ENCODE measurements at regions not wholly inside any gene's neighbourhood (a gene's known extent, or its start where the extent isn't known, plus 50 kb on each side); places are given as distances from the start of the nearest gene placed in this dataset.

DNA sequence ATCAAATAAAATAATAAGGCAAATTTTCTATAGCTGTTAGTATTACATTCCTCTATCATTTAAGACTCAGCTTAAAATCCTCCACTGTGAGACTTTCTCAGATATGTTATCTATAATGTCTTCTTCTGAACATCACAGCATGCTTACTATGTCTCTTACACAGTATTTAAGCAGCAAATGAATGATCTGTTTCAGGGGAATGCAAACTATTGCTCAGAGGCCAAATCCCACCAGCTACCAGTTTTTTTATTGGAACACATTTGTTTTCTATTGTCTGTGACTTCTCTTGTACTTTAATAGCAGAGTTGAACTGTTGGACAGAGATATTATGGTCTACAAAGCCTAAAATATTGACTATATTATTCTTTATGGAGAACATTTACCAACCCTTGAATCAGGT is 59.6 kb downstream of the C3orf38 start:
- intact Hi-C loops (cut with DNase I, micrococcal nuclease) = loop anchor here in 1 of 2 donors (10.0 kb wide), 2 partner anchors 895 to 1885 kb away; partner anchors contain the start of gene EPHA3

DNA sequence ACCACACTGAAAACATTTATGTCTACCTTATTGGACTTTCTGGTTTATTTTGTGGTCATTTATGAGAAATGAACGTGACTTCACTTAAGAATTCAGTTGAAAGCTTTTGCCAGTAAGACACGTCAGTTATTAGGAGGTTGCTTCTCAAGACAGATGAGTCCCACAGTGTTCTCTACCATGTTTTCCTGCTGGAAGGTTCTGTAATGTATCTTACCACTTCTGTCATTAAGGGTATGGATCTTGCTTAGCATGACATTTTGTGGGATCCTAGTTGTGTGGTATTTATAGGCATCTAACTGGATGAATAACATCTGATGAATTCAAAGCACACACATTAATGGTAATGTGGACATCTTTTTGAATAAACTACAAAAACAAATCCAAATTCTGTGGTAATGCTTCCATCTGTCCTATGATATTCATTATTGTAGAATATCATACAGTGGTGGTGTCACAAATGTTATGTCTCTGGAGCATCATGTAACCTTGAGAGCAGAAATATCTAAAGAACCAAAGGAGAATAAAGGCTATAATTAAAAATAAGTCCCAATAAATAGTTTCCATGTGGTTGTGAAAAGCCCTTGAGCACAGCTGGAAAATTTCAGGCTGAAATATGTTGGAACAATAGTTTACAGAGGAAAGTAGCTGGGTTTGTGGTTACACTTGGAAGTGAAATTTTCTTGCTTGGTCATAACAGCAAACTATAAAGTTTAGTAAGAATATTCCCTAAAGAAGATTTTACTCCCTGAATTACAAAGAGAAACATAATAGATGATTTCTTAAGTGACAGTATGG is 61.5 kb downstream of the C3orf38 start:
- intact Hi-C loops (cut with DNase I, micrococcal nuclease) = no loop called here
- ATAC-seq = no peak
- no peak for DNase-seq

More for the DNA sequence above, 59.6 kb downstream of the C3orf38 start:
- DNase-seq (no peak), ATAC-seq (no peak)

DNA sequence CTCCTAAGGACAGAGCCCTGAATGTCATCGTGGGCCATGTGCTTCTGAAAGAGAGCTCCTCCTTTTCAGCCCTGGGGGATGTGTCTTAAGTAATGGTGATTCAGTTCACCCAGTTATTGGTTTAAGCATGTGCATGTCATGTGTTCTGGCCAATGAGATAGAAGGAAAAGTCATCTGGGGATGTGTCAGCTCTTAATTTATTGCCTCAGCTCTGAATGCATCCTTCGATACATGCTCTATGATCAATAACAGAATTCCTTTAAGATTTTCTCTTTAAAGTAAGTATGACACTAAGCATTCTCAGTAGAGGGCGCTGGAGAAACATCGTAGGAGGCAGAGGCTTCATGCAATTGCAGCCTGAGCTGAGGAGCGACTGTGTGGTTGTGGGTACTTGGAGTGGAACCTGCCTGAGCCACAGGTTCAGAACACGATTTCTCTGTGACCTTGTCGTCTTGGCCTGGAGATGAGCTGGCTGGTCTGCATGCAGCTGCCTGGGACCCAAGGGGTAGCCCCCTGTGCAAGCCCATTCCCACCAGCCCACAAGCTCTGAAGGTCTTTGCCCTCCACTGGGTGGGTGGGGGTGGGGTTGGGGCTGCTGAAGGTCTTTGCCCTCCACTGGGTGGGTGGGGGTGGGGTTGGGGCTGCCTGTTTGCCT is 69.5 kb downstream of the C3orf38 start:
- intact Hi-C loops (cut with DNase I, micrococcal nuclease) = no loop called here
- ATAC-seq (peak; percentile 93), DNase-seq (peak; percentile 44 to 46)

DNA sequence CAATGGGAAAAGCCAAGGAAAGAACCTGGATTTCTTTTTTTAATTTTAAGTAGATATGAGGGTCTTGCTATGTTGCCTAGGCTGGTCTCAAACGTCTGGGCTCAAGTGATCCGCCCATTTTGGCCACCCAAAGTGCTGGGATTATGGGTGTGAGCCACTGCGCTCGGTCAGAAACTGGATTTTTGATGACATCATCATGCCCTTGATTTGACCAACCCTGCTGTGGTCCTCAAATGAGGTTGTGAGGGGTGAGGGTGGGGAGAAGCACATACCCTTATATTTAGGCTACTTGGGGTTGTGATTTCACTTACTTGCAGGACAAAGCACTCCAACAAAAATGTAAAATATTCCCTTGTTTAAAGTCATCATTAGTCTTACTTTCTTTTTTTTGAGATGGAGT is 70.4 kb downstream of the C3orf38 start:
- intact Hi-C loops (cut with DNase I, micrococcal nuclease) = no loop called here
- no peak for DNase-seq
- ATAC-seq = no peak

DNA sequence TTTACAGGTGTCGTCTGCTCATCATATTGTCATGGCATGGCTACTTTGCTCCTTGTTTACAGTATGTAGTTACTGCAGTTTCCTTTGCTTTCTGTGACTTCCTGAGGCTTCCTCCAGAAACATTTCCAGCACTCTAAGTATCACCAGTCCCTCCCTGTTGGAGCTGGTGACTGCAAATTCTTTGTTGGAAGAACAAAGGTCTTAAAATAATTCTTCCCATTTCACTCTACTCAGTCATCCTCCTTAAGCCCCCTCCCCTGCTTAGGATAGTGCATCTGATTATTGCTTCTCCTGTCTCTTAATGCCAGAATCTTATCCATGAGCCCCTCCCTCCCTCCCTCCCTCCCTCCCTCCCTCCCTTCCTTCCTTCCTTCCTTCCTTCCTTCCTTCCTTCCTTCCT is 72.0 kb downstream of the C3orf38 start:
- intact Hi-C loops (cut with DNase I, micrococcal nuclease) = no loop called here
- ATAC-seq = no peak
- no peak for DNase-seq

DNA sequence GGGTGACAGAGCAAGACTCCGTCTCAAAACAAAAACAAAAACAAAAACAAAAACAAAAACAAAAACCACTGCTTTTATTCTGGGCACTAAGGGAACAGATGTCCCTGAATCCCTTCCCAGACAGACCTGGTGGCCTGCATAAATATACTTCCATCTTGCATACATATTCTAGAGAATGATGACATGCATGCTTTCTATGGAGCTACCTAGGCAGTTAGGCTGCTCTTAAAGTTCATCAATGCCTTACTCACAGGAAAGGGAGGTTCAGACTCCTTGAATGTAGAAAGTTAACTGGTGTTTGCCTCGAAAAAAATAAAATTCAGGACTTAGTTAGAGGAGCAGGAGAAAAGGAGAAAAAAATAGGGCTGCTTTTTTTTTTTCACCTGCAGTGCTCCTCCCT is 72.6 kb downstream of the C3orf38 start:
- intact Hi-C loops (cut with DNase I, micrococcal nuclease) = no loop called here
- no peak for ATAC-seq

DNA sequence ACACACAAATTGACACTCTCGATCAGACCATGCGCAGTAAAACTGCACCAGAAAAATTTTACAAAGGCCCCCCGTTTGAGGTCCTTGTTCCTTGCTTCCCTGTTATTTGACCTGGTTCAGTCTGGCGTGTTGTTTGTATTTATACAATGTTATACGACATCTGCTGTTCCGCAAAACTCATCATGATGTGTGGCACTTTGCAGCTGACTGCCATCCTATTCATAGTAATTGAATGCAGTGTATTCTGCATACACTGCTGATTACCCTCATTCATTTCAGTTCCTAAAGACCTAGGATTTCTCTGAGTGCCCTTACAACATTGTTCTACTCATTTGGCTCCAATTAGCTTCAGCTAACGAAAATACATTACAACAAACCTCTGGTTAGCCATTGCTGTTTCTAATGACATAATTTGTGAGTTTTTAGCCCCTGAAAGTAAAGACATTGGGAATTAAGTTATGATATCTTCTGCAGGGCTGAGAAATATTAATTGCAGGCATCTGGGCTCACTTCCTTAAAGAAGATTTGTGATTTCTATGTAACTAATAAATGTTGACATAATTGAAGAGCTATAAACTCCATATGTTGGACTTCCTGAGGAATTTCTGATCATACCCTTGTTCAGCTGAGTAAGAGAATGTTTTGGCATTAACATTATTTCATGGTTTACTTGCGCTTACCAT is 75.7 kb downstream of the C3orf38 start:
- ATAC-seq = no peak
- intact Hi-C loops (cut with DNase I, micrococcal nuclease) = no loop called here
- DNase-seq = no peak

More for the DNA sequence above, 72.6 kb downstream of the C3orf38 start:
- DNase-seq = no peak

DNA sequence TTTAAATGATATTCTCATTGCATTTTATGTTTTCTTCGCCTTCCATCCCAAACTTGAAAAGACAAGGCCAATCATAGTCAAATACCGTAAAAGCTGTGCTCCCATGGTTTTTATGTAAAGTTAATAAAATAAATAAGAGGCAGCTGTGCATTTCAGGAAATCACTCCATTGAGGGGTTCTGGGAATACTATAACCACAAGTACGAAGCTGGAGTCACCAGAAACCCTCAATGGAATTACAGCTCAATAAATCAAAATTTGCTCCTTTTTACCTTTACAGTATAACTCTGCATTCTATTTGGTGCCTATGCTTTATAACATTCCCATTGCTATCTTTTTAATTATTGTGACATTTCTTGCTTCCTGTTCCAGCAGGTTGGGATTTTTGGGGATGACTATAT is 77.2 kb downstream of the C3orf38 start:
- intact Hi-C loops (cut with DNase I, micrococcal nuclease) = no loop called here
- ATAC-seq (no peak), DNase-seq (no peak)

DNA sequence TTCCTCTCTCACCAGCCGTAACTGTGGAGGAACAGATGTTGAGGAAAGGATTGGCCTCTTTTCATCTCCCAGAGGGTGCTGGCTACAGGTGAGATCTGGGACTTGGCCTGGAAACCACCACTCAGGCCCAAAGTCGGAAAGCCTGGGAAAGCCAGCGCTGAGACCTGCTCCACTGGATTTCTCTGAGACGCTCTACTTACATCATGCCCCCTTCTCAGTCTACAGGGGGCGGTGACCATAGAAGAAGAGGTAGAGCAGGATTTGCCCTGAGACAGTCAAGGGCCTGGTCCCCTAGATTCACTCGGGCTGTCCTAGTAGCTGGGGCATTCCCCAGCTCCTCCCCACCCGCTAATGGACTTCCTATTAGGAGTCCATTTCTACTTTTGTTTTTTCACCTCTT is 80.9 kb downstream of the C3orf38 start:
- intact Hi-C loops (cut with DNase I, micrococcal nuclease) = no loop called here
- ATAC-seq = no peak
- DNase-seq = no peak

DNA sequence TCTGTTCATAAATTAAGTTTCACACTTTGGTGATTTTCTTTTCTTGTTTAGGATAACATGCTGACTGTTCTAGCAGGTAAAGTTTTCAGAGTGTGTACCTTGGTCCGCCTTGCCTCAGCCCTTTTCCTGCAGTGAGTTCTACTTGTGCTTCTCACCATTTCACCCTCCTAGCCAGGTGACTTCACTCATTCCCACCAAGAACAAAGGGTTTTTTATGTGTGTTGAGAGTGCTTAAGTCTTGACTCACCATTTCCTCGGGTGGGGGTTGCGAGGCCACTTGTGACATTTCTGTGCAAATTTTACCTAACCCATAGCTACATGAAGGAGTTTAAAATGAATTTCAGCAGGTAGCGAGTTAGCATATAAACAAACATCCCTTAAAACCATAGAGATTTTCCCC is 81.4 kb downstream of the C3orf38 start:
- intact Hi-C loops (cut with DNase I, micrococcal nuclease) = no loop called here
- no peak for DNase-seq
- no peak for ATAC-seq

DNA sequence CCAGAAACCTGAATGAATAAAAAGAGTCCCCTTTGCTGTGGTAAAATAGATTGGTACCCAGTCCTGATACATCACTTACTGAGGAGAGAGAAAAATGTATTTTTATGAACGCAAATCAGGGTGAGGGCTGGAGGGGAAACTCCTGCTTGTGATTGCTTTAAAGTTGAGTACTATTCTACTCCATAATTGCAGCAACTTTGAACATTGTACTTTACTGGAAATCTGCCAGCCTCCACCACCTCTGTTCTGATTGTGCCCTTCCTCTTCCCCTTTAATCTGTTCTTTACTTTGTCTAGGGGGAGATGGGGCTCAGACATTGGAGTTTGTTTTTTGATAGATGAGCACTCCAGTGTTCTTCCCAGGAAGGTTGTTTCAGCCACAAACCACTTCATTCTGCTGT is 81.9 kb downstream of the C3orf38 start:
- ATAC-seq (peak; percentile 63), DNase-seq (no peak)
- intact Hi-C loops (cut with DNase I, micrococcal nuclease) = no loop called here

DNA sequence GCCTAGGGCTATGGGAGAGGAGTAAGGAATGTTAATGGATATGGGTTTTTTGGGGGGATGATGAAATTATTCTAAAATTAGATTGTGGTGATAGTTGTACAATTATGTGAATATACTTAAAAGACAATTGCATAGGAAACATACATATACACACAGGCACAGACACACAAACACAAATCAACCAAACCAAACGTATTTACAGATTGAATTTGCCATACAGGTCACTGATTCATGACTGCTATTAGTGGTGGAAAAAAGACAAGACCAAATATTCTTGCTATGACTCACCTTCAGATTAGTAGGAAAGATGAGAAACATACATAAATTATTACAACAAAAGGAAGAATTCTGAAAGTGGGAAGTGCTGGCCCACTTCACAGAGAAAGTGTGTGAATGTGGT is 85.3 kb downstream of the C3orf38 start:
- DNase-seq = no peak
- intact Hi-C loops (cut with DNase I, micrococcal nuclease) = no loop called here
- no peak for ATAC-seq

DNA sequence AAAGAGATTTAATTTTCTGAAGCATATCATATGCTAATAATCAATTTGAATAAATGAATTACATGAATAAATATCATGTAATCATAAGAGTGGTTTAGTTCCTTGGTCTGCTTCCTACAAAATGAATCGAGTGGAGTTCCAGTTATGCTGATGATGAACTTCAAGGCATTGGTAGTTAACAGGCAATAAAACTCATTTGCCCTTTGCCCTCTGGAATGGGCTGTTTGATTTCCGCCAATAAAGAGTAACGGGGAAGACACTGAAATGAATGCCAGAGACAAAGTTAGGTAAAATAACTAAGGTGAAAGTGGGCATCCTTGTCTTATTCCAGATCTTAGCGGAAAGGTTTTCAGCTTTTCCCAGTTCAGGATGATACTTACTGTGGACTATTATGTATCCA is 90.1 kb downstream of the C3orf38 start:
- ATAC-seq (peak; percentile 91), DNase-seq (no peak)
- intact Hi-C loops (cut with DNase I, micrococcal nuclease) = no loop called here

DNA sequence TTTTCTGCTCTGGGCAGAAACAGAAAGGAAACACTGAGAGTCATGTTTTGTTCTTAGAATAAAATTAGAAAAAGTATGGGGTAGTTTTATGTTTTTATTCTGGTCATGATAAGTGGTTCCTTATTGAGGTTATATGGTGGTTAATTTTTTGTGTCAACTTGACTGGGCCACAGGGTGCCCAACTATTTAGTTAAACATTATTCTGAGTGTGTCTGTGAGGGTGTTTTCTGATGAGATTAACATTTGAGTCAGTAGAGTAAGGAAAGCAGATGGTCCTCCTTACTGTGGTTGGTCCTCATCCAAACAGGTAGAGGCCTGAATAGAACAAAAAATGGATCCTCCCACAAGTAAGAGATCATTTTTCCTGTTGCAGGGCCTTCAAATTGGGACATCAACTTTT is 98.9 kb downstream of the C3orf38 start:
- ATAC-seq (no peak), DNase-seq (no peak)
- intact Hi-C loops (cut with DNase I, micrococcal nuclease) = no loop called here

DNA sequence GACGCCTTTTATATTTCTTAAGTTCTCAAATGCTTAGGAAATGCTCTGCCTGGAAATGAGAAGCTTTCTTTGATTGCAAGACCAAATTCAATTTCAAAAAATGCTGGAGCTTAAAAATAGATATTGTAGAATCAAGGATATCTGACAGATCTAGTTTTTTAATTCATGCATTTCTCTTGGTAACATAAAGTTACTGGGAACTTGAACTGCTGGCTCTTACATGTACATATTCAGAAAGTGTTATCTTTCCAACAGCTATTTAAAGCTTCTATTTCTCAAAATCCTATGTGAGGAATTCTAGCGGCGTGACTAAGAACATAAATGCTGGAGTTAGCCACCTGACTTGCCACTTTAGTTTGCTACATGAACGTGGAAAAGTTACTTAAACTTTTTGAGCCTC is 109.3 kb downstream of the C3orf38 start:
- DNase-seq (no peak), ATAC-seq (no peak)
- intact Hi-C loops (cut with DNase I, micrococcal nuclease) = no loop called here

DNA sequence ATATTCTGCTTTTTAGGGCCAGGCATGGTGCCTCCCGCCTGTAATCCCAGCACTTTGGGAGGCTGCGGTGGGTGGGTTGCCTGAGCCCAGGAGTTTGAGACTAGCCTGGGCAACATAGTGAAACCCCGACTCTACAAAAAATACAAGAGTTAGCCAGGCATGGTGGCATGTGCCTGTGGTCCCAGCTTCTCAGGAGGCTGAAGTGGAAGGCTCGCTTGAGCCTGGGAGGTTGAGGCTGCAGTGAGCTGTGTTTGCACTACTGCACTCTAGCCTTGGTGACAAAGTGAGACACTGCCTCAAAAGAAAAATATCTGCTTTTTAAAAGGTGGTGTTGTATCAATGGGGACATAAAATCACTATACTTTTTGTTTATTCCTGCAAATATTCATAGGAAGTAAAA is 112.8 kb downstream of the C3orf38 start:
- no peak for ATAC-seq
- intact Hi-C loops (cut with DNase I, micrococcal nuclease) = no loop called here
- DNase-seq = no peak

DNA sequence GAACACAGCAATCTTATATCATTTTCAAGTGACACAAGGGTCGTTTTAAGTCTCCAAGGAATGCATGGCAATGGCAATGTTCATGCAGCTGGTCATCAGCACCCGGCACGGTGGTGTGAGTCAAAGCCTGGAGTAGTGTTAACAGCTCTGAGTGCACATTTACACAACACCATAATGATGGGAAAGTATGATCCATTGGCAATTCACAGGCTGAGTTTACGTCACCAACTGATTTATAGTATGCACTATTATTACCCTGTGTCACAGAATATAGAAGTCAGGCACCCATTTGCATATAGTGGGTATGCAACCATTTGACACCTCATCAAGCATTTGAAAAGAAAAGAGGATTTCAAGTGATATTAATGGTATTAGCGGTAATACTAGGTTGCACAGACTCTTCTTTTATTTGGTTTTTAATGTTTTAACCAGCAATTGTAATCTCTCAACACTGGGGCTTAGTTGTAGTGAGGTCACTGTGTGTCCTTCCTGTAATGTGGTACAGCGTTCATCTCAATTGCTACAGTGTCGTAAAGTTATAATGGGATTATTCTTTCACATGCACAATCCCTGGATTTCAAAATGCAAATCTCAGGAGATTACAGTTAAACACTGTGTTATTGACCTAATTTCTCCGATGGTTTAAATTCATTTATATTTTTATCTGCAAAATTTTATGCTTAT is 113.8 kb downstream of the C3orf38 start:
- intact Hi-C loops (cut with DNase I, micrococcal nuclease) = no loop called here
- DNase-seq (peak; percentile 16 to 62), ATAC-seq (peak; percentile 93)

DNA sequence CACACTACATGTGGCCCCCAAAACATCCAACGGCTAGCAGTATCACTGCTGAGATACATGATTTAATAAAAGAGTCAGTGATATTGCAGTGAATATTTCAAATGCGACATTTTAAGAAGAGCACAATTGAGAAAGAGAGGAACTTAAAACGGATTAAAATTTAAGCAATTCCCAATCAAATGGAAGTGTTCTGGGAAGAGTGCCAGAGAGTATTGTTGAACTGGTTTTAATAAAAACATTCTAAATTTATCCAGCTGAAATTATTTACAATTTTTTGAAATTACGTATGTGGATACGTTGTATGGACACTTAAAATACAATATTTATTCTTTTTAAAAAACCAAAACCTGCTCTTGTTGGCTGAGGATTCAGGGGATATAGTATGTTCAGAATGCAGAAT is 117.7 kb downstream of the C3orf38 start:
- DNase-seq = no peak
- ATAC-seq = no peak
- intact Hi-C loops (cut with DNase I, micrococcal nuclease) = no loop called here

DNA sequence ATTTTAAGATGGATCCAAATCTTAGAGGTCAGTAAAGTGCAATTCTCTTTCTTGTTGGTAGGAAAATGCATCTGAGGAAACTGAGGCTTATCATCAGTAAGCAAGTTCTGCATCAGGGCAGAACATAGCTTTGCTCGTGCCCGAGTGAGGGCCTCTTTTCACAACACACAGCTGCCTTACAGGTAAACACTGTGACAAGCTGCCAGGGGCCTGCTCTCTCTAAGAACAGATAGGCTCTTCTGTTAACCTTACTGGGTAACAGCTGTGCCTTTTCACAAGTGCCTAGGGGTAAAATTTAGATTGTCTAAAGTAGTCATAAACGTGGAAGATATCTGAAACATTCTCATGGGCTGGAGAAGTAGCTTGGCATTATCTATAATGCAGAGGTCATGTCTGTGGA is 118.1 kb downstream of the C3orf38 start:
- ATAC-seq = no peak
- no peak for DNase-seq
- intact Hi-C loops (cut with DNase I, micrococcal nuclease) = no loop called here

DNA sequence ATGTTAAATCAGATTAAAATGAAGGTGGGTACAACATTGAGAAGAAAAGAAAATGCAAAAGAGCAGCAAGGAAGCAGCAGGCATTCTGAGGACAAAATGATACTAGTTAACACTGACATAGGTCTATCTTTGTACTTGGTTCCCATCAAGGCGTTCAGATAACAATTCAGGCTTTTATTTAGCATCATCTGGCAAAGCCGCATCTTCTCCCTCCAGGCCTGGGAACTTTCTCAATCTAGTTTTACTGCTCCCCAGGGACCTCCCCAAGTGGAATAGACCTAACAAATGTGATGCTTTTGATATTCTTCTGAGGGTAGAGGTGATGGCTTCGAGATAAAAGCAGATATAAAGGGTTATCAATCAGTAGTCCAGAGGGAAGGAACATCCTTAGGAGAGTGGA is 130.6 kb downstream of the C3orf38 start:
- intact Hi-C loops (cut with DNase I, micrococcal nuclease) = no loop called here
- no peak for DNase-seq
- ATAC-seq = no peak

All from left colon (tissue), 2 donors.